ENCODE measurements at regions not wholly inside any gene's neighbourhood (a gene's known extent, or its start where the extent isn't known, plus 50 kb on each side); places are given as distances from the start of the nearest gene placed in this dataset.

DNA sequence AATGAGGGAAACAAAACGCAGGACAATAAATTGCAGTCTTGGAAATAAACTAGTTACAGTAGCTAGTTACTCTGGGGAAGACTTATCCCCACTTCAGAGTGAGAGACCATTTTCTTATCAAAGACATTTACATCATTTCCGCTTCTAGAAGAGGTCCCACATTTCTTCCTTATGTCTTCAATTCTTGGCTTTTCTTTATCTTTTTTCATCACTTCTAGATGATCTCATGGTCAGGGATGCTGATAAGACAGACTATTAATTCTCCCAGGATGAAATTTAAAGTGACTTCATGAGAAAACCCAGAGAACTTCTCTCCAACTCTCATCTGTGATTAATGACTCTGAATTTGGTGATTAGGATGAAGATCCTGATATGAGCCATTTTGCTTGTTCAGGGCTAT is 229.1 kb downstream of the MTRR start:
- H3K4me3 ChIP-seq (ENCODE audit: insufficient read length, low read depth): no peak overlapping the region
- H3K9me3 ChIP-seq (ENCODE audit: insufficient read depth, low read length): no peaks in the 10 kb centered on the region
- H3K27me3 ChIP-seq (ENCODE audit: insufficient read depth, insufficient read length): no peaks in the 10 kb centered on the region
- TF ChIP-seq ZNF274 (IDR thresholded peaks at IDR 0.05; ENCODE audit: low read depth, low read length): no peak
- no peak for TF ChIP-seq SUZ12 (IDR thresholded peaks at IDR 0.05; ENCODE audit: extremely low read depth, insufficient read depth, insufficient read length)
- no peak for TF ChIP-seq YY1 (IDR thresholded peaks at IDR 0.05; ENCODE audit: insufficient read depth, insufficient read length)
- H3K9ac ChIP-seq (ENCODE audit: insufficient read length, low read depth): no peak overlapping the region
- no peaks in the 10 kb centered on the region for H3K4me1 ChIP-seq (ENCODE audit: insufficient read depth, insufficient read length)
- no peak for DNase-seq (ENCODE audit: low read depth, low spot score)
- no peaks in the 10 kb centered on the region for H3K36me3 ChIP-seq (ENCODE audit: insufficient read depth, insufficient read length, low read length)

DNA sequence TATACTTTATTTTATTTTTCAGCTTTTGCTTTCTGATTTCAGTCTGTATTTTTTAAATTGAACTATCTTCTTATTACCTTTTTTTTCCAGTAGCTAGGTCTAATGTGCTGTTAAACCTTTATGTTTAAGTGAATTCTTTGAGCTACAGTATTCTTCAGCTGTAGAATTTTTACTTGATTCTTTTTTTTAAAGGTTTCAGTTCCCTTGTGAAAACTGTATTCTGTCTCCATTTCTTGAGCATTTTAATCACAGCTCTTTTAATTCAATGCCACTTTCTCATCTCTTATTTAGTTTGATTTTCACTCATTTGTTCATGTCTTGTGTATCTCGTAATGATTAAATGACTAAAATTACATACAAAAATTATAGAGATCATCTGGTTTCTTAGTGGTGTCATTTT is 233.8 kb downstream of the MTRR start:
- TF ChIP-seq YY1 (IDR thresholded peaks at IDR 0.05; ENCODE audit: insufficient read depth, insufficient read length): no peak
- TF ChIP-seq ZNF274 (IDR thresholded peaks at IDR 0.05; ENCODE audit: low read depth, low read length): no peak
- no peak for TF ChIP-seq SUZ12 (IDR thresholded peaks at IDR 0.05; ENCODE audit: extremely low read depth, insufficient read depth, insufficient read length)
- Histone ChIP-seq H3K36me3 (ENCODE audit: insufficient read depth, insufficient read length, low read length) (no peaks in the 10 kb centered on the region), H3K4me1 (ENCODE audit: insufficient read depth, insufficient read length) (no peaks in the 10 kb centered on the region), H3K27me3 (ENCODE audit: insufficient read depth, insufficient read length) (no peaks in the 10 kb centered on the region), H3K9ac (ENCODE audit: insufficient read length, low read depth) (no peak overlapping the region), H3K4me3 (ENCODE audit: insufficient read length, low read depth) (no peak overlapping the region), H3K9me3 (ENCODE audit: insufficient read depth, low read length) (no peaks in the 10 kb centered on the region)
- no peak for DNase-seq (ENCODE audit: low read depth, low spot score)

GRCh38 chr5:8114597-8115266 is 245.8 kb downstream of the MTRR start:
- Histone ChIP-seq H3K9ac (ENCODE audit: insufficient read length, low read depth) (no peak overlapping the region), H3K4me1 (ENCODE audit: insufficient read depth, insufficient read length) (no peaks in the 10 kb centered on the region), H3K27me3 (ENCODE audit: insufficient read depth, insufficient read length) (no peaks in the 10 kb centered on the region), H3K4me3 (ENCODE audit: insufficient read length, low read depth) (no peak overlapping the region), H3K9me3 (ENCODE audit: insufficient read depth, low read length) (no peaks in the 10 kb centered on the region), H3K36me3 (ENCODE audit: insufficient read depth, insufficient read length, low read length) (no peaks in the 10 kb centered on the region)
- no peak for DNase-seq (ENCODE audit: low read depth, low spot score)
- TF ChIP-seq ZNF274 (IDR thresholded peaks at IDR 0.05; ENCODE audit: low read depth, low read length) (no peak), YY1 (IDR thresholded peaks at IDR 0.05; ENCODE audit: insufficient read depth, insufficient read length) (no peak), SUZ12 (IDR thresholded peaks at IDR 0.05; ENCODE audit: extremely low read depth, insufficient read depth, insufficient read length) (no peak)

DNA sequence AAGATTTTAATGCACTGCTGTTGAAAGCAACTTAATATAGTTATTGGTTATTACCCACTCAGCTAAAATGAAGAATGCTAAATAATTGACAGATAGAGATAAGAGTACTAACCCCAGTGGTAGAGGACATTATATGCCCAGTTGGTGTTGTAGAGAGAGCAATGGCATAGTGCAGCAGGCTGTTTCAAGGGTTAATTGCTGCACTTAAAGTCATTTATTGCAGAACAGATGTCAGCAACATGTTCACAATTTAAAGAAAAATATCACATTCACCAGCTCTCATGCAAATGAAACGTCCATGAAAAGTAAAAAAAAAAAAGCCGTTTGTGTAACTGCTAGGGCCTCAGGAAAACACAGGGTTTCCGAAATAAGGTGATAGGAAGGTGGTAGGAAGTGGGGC is 254.6 kb downstream of the MTRR start:
- TF ChIP-seq SUZ12 (IDR thresholded peaks at IDR 0.05; ENCODE audit: extremely low read depth, insufficient read depth, insufficient read length) (no peak), ZNF274 (IDR thresholded peaks at IDR 0.05; ENCODE audit: low read depth, low read length) (no peak), YY1 (IDR thresholded peaks at IDR 0.05; ENCODE audit: insufficient read depth, insufficient read length) (no peak)
- DNase-seq (ENCODE audit: low read depth, low spot score): no peak
- Histone ChIP-seq H3K9ac (ENCODE audit: insufficient read length, low read depth) (no peak overlapping the region), H3K9me3 (ENCODE audit: insufficient read depth, low read length) (no peaks in the 10 kb centered on the region), H3K27me3 (ENCODE audit: insufficient read depth, insufficient read length) (no peaks in the 10 kb centered on the region), H3K36me3 (ENCODE audit: insufficient read depth, insufficient read length, low read length) (no peaks in the 10 kb centered on the region), H3K4me1 (ENCODE audit: insufficient read depth, insufficient read length) (no peaks in the 10 kb centered on the region), H3K4me3 (ENCODE audit: insufficient read length, low read depth) (no peak overlapping the region)

- H3K4me3 ChIP-seq (ENCODE audit: insufficient read length, low read depth): no peak overlapping the region
- DNase-seq (ENCODE audit: low read depth, low spot score): no peak
- H3K4me1 ChIP-seq (ENCODE audit: insufficient read depth, insufficient read length): no peaks in the 10 kb centered on the region
- no peaks in the 10 kb centered on the region for H3K9me3 ChIP-seq (ENCODE audit: insufficient read depth, low read length)
- H3K9ac ChIP-seq (ENCODE audit: insufficient read length, low read depth): no peak overlapping the region
- H3K36me3 ChIP-seq (ENCODE audit: insufficient read depth, insufficient read length, low read length): no peaks in the 10 kb centered on the region
- TF ChIP-seq YY1 (IDR thresholded peaks at IDR 0.05; ENCODE audit: insufficient read depth, insufficient read length) (no peak), SUZ12 (IDR thresholded peaks at IDR 0.05; ENCODE audit: extremely low read depth, insufficient read depth, insufficient read length) (no peak)
- no peaks in the 10 kb centered on the region for H3K27me3 ChIP-seq (ENCODE audit: insufficient read depth, insufficient read length)
These were observed 265.7 kb downstream of the MTRR start for GRCh38 chr5:8134609-8135008.

DNA sequence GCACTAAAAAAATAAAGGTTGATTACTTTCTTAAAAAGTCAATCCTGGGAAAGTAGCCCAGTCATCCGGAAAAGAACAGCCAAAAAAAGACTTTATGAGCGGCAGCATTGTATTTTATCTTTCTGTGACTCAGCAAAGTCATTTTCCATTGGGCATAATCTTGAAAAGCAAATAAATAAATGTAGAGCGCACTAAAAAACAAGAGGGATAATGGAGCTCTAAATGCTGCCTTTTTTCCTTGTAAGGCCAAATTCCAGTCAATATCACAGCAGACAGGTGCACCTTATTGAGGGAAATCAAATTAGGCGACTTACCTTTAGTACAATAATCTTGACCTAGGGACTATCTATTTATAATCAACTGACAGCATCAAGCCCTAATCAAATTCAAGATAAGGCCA is 266.8 kb downstream of the MTRR start:
- TF ChIP-seq ZNF274 (IDR thresholded peaks at IDR 0.05; ENCODE audit: low read depth, low read length): no peak
- no peak for TF ChIP-seq YY1 (IDR thresholded peaks at IDR 0.05; ENCODE audit: insufficient read depth, insufficient read length)
- no peak for TF ChIP-seq SUZ12 (IDR thresholded peaks at IDR 0.05; ENCODE audit: extremely low read depth, insufficient read depth, insufficient read length)
- Histone ChIP-seq H3K9me3 (ENCODE audit: insufficient read depth, low read length) (no peaks in the 10 kb centered on the region), H3K9ac (ENCODE audit: insufficient read length, low read depth) (no peak overlapping the region), H3K4me3 (ENCODE audit: insufficient read length, low read depth) (no peak overlapping the region), H3K27me3 (ENCODE audit: insufficient read depth, insufficient read length) (no peaks in the 10 kb centered on the region), H3K4me1 (ENCODE audit: insufficient read depth, insufficient read length) (no peaks in the 10 kb centered on the region), H3K36me3 (ENCODE audit: insufficient read depth, insufficient read length, low read length) (no peaks in the 10 kb centered on the region)
- DNase-seq (ENCODE audit: low read depth, low spot score): no peak

- Histone ChIP-seq H3K9ac (ENCODE audit: insufficient read length, low read depth) (no peak overlapping the region), H3K4me1 (ENCODE audit: insufficient read depth, insufficient read length) (no peaks in the 10 kb centered on the region), H3K9me3 (ENCODE audit: insufficient read depth, low read length) (no peaks in the 10 kb centered on the region), H3K27me3 (ENCODE audit: insufficient read depth, insufficient read length) (no peaks in the 10 kb centered on the region), H3K36me3 (ENCODE audit: insufficient read depth, insufficient read length, low read length) (no peaks in the 10 kb centered on the region), H3K4me3 (ENCODE audit: insufficient read length, low read depth) (no peak overlapping the region)
- no peak for TF ChIP-seq ZNF274 (IDR thresholded peaks at IDR 0.05; ENCODE audit: low read depth, low read length)
- no peak for TF ChIP-seq SUZ12 (IDR thresholded peaks at IDR 0.05; ENCODE audit: extremely low read depth, insufficient read depth, insufficient read length)
- TF ChIP-seq YY1 (IDR thresholded peaks at IDR 0.05; ENCODE audit: insufficient read depth, insufficient read length): no peak
- DNase-seq (ENCODE audit: low read depth, low spot score): no peak
These were observed 267.3 kb downstream of the MTRR start for GRCh38 chr5:8136271-8136670.
